Stimulated activated CD4-positive, alpha-beta T cell treated with anti-CD3 and anti-CD28 coated beads, Interleukin-15, amount 100 ng/mL, for 24 hours (primary cell): ENCODE measurements at regions not wholly inside any gene's neighbourhood (a gene's known extent, or its start where the extent isn't known, plus 50 kb on each side); places are given as distances from the start of the nearest gene placed in this dataset.

Source experiments
- DNase-seq: peaks from one replicate; pipeline ENCODE4 v3.0.0-alpha.2; 2020

- no peak for DNase-seq
These were observed 278.9 kb downstream of the SLC4A3 start for GRCh38 chr2:219906114-219907010.

- no peak for DNase-seq
These were observed 279.6 kb downstream of the SLC4A3 start for GRCh38 chr2:219907011-219907365.

GRCh38 chr2:219908538-219908937 is 281.1 kb downstream of the SLC4A3 start:
- DNase-seq: no peak

- DNase-seq: no peak
These were observed 284.1 kb downstream of the SLC4A3 start for GRCh38 chr2:219911541-219911940.

- no peak for DNase-seq
These were observed 285.1 kb downstream of the SLC4A3 start for GRCh38 chr2:219912491-219912921.

- DNase-seq: no peak
These were observed 287.1 kb downstream of the SLC4A3 start for GRCh38 chr2:219914577-219914976.

- no peak for DNase-seq
These were observed 288.9 kb downstream of the SLC4A3 start for GRCh38 chr2:219916281-219916680.

GRCh38 chr2:219916726-219917440 is 289.5 kb downstream of the SLC4A3 start:
- no peak for DNase-seq

GRCh38 chr2:219918254-219918653 is 290.8 kb downstream of the SLC4A3 start:
- no peak for DNase-seq

GRCh38 chr2:219918944-219919343 is 291.5 kb downstream of the SLC4A3 start:
- DNase-seq: no peak

GRCh38 chr2:219919506-219919905 is 292.1 kb downstream of the SLC4A3 start:
- DNase-seq: no peak

GRCh38 chr2:219929835-219930234 is 302.4 kb downstream of the SLC4A3 start:
- no peak for DNase-seq

- no peak for DNase-seq
These were observed 312.2 kb downstream of the SLC4A3 start for GRCh38 chr2:219939647-219940046.

GRCh38 chr2:219944866-219945265 is 317.4 kb downstream of the SLC4A3 start:
- DNase-seq: no peak

- no peak for DNase-seq
These were observed 318.6 kb downstream of the SLC4A3 start for GRCh38 chr2:219946021-219946420.

GRCh38 chr2:219946529-219946928 is 319.1 kb downstream of the SLC4A3 start:
- DNase-seq: no peak

- DNase-seq: no peak
These were observed 320.1 kb downstream of the SLC4A3 start for GRCh38 chr2:219947575-219947974.

- DNase-seq: no peak
These were observed 321.6 kb downstream of the SLC4A3 start for GRCh38 chr2:219949053-219949452.

GRCh38 chr2:219951099-219951498 is 323.7 kb downstream of the SLC4A3 start:
- no peak for DNase-seq

GRCh38 chr2:219954331-219954730 is 326.9 kb downstream of the SLC4A3 start:
- no peak for DNase-seq

- no peak for DNase-seq
These were observed 330.4 kb downstream of the SLC4A3 start for GRCh38 chr2:219957820-219958219.

GRCh38 chr2:219958941-219959340 is 331.5 kb downstream of the SLC4A3 start:
- DNase-seq: no peak

- DNase-seq: no peak
These were observed 332.0 kb downstream of the SLC4A3 start for GRCh38 chr2:219959471-219959870.

GRCh38 chr2:219961947-219962498 is 334.6 kb downstream of the SLC4A3 start:
- DNase-seq: no peak
